NCI-H1694 (cell line): ENCODE measurements at regions not wholly inside any gene's neighbourhood (a gene's known extent, or its start where the extent isn't known, plus 50 kb on each side); places are given as distances from the start of the nearest gene placed in this dataset.
"Not testable (repeated sequence)": the region's sequence is repeated elsewhere in the genome, so short reads cannot be mapped to it uniquely, and the experiment has no call there.

Experiments used
- DNase-seq: peaks from one replicate; lab custom pipeline; 2025; lab: John Stamatoyannopoulos, UW

DNA sequence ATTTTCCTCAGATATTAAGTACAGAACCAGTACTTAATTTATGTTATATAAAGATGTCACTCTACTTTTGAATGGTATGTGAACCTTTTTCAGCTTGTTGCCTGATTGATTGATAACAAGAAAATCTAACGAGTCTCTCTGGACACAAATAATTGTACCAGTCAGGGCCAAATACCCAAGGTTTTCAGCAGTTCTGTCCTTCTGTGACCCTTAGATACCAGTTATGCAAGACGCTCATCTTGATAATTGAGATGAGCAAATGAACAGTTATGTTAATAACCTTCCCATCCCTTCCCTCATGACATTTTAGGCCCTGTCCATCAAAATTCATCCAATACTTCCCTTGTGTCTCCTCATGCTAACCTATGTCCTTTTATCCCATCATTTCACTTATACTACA is 185.9 kb upstream of the G2E3 start:
- DNase-seq = no peak

GRCh38 chr14:30373526-30373925 is 185.4 kb upstream of the G2E3 start:
- DNase-seq = no peak

DNA sequence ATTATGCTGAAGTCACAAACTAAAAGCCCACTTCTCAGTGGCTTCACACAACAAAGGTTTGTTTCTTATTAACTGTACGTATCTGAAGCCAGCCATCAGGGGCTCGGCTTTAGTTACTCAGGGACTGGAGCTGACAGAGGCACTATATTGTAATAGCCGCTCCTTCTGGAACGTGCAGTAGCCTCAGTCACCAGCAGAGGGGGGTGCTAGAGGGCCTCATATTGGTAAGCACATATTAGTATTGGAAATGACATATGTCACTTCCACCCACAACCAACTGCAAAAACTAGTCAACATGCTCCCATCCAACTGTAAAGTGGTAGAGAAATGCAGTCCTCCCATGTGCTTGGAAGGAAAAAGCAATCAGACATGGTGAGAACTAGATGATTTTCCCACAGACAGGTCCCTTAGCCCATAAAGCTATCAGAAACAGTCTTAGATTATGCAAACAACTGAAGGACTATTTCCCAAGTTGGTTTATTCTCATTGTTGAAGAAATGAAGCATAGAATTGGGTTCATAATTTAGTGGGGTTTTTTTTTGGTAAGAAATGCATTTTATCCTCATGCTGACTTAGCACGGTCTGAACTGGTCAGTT is 183.6 kb upstream of the G2E3 start:
- DNase-seq = peak; percentile 71

- no peak for DNase-seq
Measured at GRCh38 chr14:30381861-30382480, 177.0 kb upstream of the G2E3 start.

- DNase-seq = no peak
Measured at GRCh38 chr14:30385925-30386324, 173.0 kb upstream of the G2E3 start.

- no peak for DNase-seq
Measured at GRCh38 chr14:30387871-30388270, 171.1 kb upstream of the G2E3 start.

- DNase-seq = peak; percentile 99
Measured at GRCh38 chr14:30389134-30389876, 169.7 kb upstream of the G2E3 start.

DNA sequence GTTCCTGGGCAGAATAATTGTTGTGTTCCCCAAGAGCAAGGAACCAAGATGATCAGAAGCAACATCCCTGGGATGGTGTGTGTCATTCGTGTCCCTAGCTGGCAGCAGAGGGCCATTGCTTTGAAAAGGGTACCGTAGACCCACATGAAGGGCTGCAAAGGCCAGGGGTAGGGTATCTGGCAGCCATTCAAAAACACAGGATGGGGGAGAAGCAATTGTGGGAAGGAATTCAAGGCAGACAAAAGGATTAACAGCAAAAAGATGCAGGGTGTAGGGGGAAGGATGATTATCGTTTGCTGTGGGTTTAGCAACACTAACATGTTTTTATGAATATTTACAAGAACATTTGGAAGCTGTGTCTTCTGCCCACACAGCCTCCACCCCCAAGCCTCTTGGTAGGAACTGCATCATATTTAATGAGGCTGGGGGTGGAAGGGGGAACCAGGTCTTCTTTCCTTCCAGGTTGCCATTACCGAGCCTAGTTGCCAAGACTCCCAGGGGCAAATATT is 169.0 kb upstream of the G2E3 start:
- DNase-seq = peak; percentile 41

- no peak for DNase-seq
Measured at GRCh38 chr14:30395065-30395464, 163.9 kb upstream of the G2E3 start.

- no peak for DNase-seq
Measured at GRCh38 chr14:30402846-30403245, 156.1 kb upstream of the G2E3 start.

GRCh38 chr14:30403791-30404190 is 155.2 kb upstream of the G2E3 start:
- no peak for DNase-seq

GRCh38 chr14:30409508-30410015 is 149.4 kb upstream of the G2E3 start:
- DNase-seq = not testable (repeated sequence)

DNA sequence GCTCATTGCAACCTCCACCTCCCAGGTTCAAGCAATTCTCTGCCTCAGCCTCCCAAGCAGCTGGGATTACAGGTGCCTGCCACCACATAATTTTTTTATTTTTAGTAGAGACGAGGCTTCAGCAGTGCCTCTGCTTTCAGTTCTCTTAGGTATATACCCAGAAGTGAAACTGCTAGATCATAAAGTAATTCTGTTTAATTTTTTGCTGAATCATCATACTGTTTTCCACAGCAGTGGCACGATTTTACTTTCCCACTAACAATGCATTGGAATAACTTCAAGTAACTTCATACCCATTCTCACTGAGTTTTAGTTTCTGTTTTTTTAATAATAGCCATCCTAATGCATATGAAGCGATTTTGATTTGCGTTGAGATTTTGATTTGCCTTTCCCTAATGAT is 148.0 kb upstream of the G2E3 start:
- no peak for DNase-seq

- DNase-seq = not testable (repeated sequence)
Measured at GRCh38 chr14:30413184-30413583, 145.8 kb upstream of the G2E3 start.

DNA sequence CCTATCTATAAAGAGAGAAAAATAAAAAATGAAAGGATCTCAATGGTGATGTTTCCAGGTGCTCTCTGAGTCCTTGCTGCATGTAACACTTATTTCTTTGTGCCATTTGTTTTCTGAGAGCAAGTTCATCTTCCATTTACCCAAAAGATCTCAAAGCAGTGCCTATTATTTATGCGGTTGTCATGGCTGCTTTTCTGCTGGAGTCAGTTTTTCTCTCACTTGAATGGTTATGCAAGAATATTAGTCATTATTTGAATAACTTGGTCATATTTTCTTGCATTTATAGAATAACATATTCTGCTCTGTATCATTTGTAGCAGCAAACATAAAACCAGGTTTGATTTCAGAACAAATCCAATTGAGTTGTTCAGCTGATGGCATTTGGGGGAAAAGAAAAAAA is 141.8 kb upstream of the G2E3 start:
- no peak for DNase-seq

- no peak for DNase-seq
Measured at GRCh38 chr14:30417999-30418398, 141.0 kb upstream of the G2E3 start.

DNA sequence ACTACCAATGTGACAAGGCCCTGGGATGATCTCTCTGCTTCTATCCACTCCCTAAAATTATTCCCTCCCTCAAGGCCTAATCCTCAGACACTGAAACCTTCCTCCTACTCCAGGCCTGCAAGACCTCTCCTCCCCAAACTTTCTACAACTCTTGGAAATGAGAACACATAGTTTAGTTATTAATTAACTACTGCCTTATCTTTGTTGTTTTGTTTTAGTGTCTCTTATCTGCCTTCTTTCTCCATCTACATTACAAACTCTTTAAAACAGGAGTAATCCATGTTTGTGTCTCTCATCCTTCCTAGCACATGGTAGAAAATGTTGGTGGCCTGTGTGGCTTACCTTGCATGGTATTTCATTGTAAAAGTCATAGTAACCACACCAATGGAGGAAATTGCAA is 139.9 kb upstream of the G2E3 start:
- no peak for DNase-seq

DNA sequence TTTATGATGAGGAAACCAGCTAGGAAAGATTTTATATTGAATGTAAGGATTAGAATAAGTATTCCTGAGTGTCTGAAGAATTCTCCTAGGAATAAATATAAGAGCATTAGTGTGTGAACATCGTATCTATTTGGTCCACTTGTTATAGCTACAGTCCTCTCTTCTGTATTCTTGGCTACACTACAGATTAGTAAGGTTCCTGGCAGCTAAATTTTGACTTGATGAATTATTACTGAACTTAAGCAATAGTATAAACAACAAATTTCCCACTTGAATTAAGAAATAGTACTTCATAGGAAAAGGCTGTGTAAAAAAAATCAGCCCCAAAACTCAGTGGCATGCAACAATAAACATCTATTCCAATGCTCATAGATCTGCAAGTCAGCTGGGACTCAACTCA is 138.4 kb upstream of the G2E3 start:
- no peak for DNase-seq

DNA sequence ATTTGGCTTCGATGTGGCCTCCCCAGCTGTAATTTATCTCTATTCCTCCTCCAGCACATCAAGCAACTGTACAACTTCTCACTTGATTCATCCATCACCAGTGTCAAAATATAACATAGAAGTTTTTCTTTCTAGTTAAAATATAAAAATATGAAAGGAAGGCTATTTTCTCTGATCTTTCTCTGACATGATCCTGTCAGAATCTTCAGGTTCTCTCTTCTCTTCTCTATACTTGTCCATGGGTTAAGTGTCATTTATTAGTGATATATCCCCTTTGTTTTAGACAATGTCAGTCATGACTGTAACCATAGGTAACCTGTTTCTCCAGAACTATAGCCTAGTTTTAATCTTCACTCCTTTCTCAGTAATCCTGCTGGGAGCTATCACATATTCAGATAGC is 132.5 kb upstream of the G2E3 start:
- DNase-seq = no peak

DNA sequence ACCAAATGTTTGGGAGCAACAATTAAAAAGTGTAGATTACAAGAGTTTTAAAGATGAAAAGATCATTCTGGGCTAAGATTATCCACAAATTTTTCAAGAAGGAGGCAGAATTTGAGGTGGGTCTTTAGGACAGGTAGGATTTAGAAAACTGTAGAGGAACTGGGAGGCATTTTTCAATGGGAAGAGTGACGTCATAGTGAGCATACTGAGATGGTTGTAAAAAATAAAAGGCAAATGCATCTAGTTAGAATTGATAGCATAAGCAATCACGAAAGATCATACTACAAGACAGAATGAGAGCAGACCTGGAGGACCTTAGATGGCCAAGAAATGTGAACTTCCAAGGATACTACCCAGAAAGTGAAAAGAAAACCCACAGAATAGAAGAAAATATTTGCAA is 131.6 kb upstream of the G2E3 start:
- no peak for DNase-seq

DNA sequence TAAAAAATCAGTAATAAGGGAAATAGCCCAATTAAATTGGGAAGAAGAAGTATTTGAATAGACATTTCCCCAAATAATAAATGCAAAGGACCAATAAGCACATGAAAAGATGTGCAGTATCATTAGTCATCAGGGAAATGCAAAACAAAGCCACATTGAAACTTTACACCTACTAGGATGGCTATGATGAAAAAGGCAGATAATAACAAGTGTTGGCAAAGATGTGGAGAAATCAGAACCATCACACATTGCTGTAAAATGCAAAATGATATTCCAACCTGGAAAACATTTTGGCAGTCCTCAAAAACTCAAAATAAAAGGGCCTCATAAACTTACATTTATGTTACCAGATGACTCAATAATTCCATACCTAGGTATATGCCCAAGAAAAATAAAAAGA is 131.1 kb upstream of the G2E3 start:
- DNase-seq = no peak

- DNase-seq = no peak
Measured at GRCh38 chr14:30431552-30431951, 127.4 kb upstream of the G2E3 start.

DNA sequence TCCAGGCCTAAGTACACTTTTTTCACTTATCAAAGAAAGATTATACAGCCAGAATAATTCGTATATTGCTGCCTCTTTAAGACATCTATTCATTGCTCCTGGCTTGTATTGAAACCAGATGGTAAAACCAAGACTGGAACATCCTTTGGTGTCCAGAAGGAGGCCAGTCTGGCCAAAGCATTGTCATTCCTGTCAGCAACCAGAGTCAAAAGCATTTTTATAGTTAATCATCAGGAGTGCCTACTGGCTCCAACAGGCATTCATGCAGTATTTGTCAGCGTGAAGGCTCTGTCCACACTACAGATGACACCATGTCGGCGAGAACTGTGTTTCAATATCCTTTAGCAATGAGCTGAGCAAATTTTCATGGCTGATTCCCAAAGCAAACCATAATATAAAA is 118.0 kb upstream of the G2E3 start:
- DNase-seq = no peak
